Right cardiac atrium (tissue), 5 donors: ENCODE measurements at regions not wholly inside any gene's neighbourhood (a gene's known extent, or its start where the extent isn't known, plus 50 kb on each side); places are given as distances from the start of the nearest gene placed in this dataset.

Source experiments
- ATAC-seq, 2 donors: fragments of 200-7000 bp; cut with Tn5 transposase; one replicate each; pipeline versions ENCODE4 v1.8.0 to v1.9.1; 2020; ENCODE audit warnings: moderate library complexity in 2 of 2, mild to moderate bottlenecking in 1 of 2
- DNase-seq, 3 donors: peaks; one replicate each; pipeline ENCODE4 v3.0.0-alpha.2; 2020
- H3K27ac ChIP-seq: one replicate; pipeline ENCODE4 v1.5.1; 2013; ENCODE audit warnings: mild to moderate bottlenecking, low read length, control low read depth, moderate library complexity
- H3K27me3 ChIP-seq: one replicate; pipeline ENCODE4 v1.6.1; 2013; ENCODE audit not compliant: control insufficient read depth, insufficient read depth
- H3K4me1 ChIP-seq: one replicate; pipeline ENCODE4 v1.6.1; 2013; ENCODE audit warnings: low read length; ENCODE audit not compliant: control insufficient read depth, insufficient read depth
- H3K4me3 ChIP-seq: one replicate; pipeline ENCODE4 v1.5.1; 2013; ENCODE audit warnings: low read length, control low read depth
- H3K9me3 ChIP-seq: one replicate; pipeline ENCODE4 v1.6.1; 2013; ENCODE audit warnings: low read length; ENCODE audit not compliant: control insufficient read depth
- WGBS: extraction: QIAGEN DNeasy Blood & Tissue Kit; methylation state at CpG from one replicate; pipeline ENCODE4 v1.1.7; 2013; 5-methylcytosine and 5-hydroxymethylcytosine counted together
- intact Hi-C, 4 donors: fragments of 100-400 bp; cut with DNase I; formaldehyde crosslinking; loops; one replicate each; pipeline versions ENCODE4 v1.11.0 to v1.14.0; 2022 to 2023
- donor health status: healthy with polysubstance abuse.
- donor health status: DM: no; HTN: yes; CAD: no.
- donor health status: DM: no; HTN: no; CAD: no.
- donor health status: DM: no; HTN: yes; CAD: no; lungs with severe emphysema.
- donor health status: DM: yes; HTN: yes; CAD: no.

DNA sequence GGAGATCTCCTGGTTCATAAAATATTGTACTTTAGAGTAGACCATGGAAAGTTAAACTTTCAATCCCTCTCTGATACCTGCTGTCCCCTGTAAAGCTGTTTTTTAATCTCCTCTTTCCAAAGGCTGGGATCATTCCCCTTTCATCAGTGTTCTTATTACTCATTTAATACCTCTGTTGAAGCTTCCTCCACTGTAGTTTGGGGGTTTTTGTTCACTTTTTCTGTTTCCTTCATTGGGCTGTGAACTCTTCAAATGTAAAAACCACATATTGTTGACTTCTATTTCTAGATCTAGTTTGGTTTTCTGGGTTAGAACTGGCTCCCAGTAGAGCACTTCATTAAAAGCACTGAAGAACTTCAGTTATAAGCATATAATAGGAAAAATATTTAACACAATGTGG, 598.1 kb downstream of the RNF144A start:
- no peaks in the 10 kb centered on the region for H3K4me1 ChIP-seq
- H3K9me3 ChIP-seq = no peaks in the 10 kb centered on the region
- H3K4me3 ChIP-seq = no peak overlapping the region
- DNase-seq (no peak), ATAC-seq (no peak)
- intact Hi-C loops = no loop called here
- no peaks in the 10 kb centered on the region for H3K27me3 ChIP-seq
- no peak overlapping the region for H3K27ac ChIP-seq

DNA sequence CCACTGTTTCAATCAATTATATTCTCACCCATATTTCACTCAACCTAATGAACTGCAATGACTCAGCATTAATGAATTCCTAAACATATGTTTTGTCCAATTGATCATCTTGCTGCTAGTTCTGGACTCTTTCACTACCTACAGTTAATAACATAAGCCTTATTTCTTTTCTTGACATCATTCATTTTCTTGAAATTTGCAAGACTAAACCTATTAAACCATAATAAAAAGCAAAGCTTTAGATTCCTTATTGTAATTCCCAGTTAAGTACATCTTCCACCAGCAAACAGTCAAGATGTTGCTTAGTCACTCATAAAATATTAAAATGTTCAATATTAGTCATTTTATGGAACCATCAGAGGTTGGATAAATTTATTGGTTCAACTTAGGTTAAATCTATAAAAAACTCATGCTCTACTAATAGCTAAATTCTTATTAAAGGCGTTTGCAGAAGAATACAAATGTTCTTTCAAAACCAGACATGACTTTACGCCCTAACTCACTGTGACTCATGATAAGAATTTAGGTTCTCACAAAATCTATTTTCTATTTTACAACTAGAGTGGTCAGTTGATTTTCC, 599.4 kb downstream of the RNF144A start:
- WGBS = 65% methylated on average over 2 of the region's 2 CpGs
- intact Hi-C loops = no loop called here
- Histone ChIP-seq H3K9me3 (no peaks in the 10 kb centered on the region), H3K27ac (no peak overlapping the region), H3K27me3 (no peaks in the 10 kb centered on the region), H3K4me3 (no peak overlapping the region), H3K4me1 (no peaks in the 10 kb centered on the region)
- no peak for ATAC-seq
- no peak for DNase-seq

DNA sequence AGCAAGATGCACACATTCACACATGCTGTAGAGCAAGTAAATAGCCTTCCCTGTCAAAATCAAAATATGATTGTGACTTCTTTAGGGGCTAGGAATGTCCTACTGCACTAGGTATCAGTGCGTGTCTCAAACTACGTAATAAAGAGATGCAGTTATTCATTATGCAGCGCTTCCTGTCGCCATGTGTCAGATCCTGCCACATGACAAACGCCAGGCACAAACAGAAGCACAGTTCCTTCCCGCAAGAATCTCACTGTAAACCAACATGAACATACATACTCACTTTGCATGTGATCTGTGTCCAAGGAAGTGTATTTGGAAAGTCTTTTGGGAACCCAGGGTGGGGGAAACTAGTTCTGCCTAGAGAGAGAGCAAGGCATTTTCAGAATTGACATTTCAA, 599.9 kb downstream of the RNF144A start:
- Histone ChIP-seq H3K9me3 (no peaks in the 10 kb centered on the region), H3K27ac (no peak overlapping the region), H3K27me3 (no peaks in the 10 kb centered on the region), H3K4me1 (no peaks in the 10 kb centered on the region), H3K4me3 (no peak overlapping the region)
- ATAC-seq (no peak), DNase-seq (no peak)
- intact Hi-C loops = no loop called here
- WGBS = 31% methylated on average over 6 of the region's 6 CpGs

DNA sequence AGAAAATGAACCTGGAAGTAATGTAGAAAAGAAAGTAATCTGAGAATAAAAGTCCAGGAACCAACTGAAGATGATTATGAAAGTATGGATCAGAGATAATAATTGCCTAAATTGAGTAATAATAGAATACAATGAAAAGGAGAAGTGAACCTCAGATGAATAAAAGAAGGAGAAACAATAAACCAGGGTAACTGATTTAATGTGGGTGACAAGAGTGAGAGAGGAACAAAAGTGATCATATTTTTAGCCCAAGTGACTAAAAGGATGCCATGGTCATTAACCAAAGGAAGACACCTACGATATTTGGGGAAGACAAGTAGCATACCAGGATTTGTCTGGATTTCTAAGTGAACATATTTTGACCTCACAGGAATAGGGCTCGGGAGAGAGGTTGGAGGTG, 600.6 kb downstream of the RNF144A start:
- H3K27me3 ChIP-seq = no peaks in the 10 kb centered on the region
- intact Hi-C loops = no loop called here
- no peaks in the 10 kb centered on the region for H3K9me3 ChIP-seq
- WGBS = 79% methylated on average over 2 of the region's 2 CpGs
- no peak for DNase-seq
- H3K4me3 ChIP-seq = no peak overlapping the region
- H3K4me1 ChIP-seq = no peaks in the 10 kb centered on the region
- H3K27ac ChIP-seq = no peak overlapping the region
- ATAC-seq = no peak

DNA sequence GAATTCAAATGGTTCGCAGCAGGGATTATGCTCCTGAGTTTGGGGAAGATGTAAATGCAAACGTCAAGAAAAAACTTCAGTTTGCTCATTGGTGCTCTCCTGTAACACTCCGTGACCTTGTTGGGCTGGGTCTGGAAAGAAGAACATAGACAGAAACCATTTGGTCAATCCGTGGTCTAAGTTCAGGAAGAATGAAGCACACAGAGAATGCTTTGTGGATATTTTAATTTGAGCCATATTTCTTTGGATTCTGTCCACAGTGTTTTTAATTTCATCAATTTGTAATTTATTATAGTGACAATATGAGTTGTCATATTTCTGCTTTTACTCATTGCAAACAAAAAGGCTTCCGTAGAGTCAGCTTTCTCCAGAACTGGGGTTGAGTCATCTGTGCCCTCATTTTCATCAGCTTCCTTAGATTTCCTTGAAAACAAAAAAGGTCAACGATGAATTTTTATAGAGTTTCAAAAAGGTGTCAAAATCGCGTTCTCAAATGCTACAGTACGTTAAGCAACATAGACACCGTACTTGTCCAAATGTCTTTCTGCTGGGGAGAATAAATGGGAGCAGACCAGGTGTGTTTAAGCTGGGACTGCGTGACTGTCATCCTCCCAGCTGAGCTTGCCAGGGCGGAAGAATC, 606.4 kb downstream of the RNF144A start:
- Histone ChIP-seq H3K9me3 (no peaks in the 10 kb centered on the region), H3K27me3 (no peaks in the 10 kb centered on the region), H3K4me1 (no peaks in the 10 kb centered on the region), H3K4me3 (no peak overlapping the region), H3K27ac (no peak overlapping the region)
- ATAC-seq = no peak
- 80% methylated on average over 12 of the region's 12 CpGs for WGBS
- intact Hi-C loops = no loop called here
- DNase-seq = no peak

DNA sequence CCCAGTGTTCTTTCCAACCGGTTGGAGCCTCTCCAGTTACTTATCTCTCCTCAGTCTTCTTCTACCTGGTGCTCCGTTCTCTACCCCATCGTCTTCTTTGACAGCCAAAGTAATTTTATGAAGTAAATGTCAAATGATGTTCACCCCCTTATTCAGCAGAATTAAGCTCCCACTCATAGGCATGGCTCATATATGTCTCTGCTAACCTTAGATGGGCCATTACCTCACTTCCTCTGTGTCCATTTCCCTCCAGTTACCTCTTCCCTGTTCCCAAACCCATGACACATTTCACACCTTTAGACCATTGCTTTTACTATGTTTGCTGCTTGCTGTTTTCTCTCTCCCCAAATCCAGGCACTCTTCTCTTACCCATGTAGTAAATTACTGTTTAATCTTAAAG, 607.0 kb downstream of the RNF144A start:
- Histone ChIP-seq H3K4me1 (no peaks in the 10 kb centered on the region), H3K27ac (no peak overlapping the region), H3K27me3 (no peaks in the 10 kb centered on the region), H3K9me3 (peaks cover 2% of the 10 kb centered on the region), H3K4me3 (no peak overlapping the region)
- WGBS = 85% methylated on average over 3 of the region's 3 CpGs
- DNase-seq (no peak), ATAC-seq (no peak)
- intact Hi-C loops = no loop called here

DNA sequence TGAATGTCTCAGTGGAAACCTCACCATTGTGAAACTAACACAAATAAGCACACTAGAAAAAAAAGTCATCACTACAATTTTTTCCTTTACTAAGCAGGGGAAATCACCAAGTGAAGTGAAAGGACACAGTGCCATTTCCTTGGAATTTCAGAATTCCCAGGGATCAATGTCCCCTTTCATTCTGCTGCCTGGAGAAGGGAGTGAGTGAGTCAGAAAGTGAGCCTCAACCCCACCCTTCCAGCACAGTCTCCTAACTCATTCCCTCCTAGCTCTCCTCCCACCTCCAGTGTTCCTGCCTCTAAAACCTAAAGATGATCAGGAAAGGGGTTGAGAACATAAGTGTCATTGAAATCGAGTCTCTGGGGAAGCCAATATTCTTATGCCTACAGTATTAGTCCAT, 608.5 kb downstream of the RNF144A start:
- Histone ChIP-seq H3K4me3 (no peak overlapping the region), H3K27me3 (no peaks in the 10 kb centered on the region), H3K27ac (no peak overlapping the region), H3K9me3 (peaks cover 4% of the 10 kb centered on the region), H3K4me1 (no peaks in the 10 kb centered on the region)
- intact Hi-C loops = no loop called here
- ATAC-seq (no peak), DNase-seq (no peak)
- 83% methylated on average over 1 of the region's 1 CpG for WGBS

DNA sequence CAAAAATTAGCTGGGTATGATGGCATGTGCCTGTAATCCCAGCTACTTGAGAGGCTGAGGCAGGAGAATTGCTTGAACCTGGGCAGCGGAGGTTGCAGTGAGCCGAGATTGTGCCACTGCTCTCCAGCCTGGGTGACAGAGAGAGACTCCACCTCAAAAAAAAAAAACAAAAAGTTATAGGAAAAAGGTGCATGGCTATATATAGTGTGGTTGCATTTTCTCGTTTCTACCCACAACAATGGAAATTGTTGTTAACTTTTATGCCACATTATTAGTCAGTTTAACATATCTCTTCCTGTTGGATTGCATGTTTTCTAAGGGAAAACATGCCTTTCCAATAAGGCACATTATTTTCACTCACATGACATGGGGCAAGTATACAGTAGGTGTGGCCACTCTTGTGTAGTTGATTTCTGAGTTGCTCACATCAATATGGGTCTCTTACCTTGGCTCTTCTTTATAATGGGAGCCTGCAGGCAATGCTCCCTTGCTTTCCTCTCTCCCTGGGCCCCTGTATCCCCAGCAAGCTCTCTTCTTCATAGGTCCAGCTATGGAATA, 610.0 kb downstream of the RNF144A start:
- 87% methylated on average over 3 of the region's 3 CpGs for WGBS
- peaks cover 4% of the 10 kb centered on the region for H3K9me3 ChIP-seq
- ATAC-seq (no peak), DNase-seq (no peak)
- H3K4me3 ChIP-seq = no peak overlapping the region
- intact Hi-C loops = no loop called here
- no peaks in the 10 kb centered on the region for H3K27me3 ChIP-seq
- H3K27ac ChIP-seq = no peak overlapping the region
- H3K4me1 ChIP-seq = no peaks in the 10 kb centered on the region

DNA sequence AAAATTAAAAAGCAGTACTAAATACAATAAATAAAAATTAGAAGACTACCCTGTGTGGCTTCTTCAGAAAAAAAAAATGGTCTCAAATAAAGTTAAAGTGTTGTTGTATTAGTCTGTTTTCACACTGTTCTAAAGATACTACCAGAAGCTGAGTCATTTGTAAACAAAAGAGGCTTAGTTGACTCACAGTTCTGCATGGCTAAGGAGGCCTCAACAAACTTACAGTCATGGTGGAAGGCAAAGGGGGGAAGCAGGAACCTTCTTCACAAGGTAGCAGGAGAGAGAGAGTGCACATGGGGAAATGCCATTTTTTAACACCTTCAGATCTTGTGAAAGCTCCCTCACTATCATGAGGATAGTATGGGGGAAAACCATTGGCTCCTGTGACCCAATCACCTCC, 612.8 kb downstream of the RNF144A start:
- no peaks in the 10 kb centered on the region for H3K4me1 ChIP-seq
- H3K27ac ChIP-seq = no peak overlapping the region
- ATAC-seq = no peak
- no peak for DNase-seq
- peaks cover 4% of the 10 kb centered on the region for H3K9me3 ChIP-seq
- H3K4me3 ChIP-seq = no peak overlapping the region
- intact Hi-C loops = no loop called here
- no peaks in the 10 kb centered on the region for H3K27me3 ChIP-seq

DNA sequence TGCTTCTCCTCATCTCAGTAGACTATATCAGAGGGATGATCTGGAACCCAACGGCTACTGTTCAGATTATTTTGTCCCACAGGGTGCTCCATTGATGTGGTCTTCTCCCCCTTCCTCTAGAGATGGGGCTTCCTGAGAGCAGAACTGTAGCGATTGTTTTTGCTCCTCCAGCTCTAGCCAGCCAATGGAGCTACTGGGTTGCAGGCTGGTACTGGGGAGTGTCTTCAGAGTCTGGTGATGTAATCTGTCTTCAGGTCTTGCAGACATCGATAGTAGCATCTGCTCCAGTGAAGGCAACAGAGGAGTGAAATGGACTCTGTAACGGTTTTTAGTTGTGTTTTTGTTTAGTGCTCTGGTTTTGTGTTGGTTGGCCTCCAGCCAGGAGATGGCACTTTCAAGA, 621.9 kb downstream of the RNF144A start:
- no peak overlapping the region for H3K4me3 ChIP-seq
- H3K27ac ChIP-seq = no peak overlapping the region
- no peaks in the 10 kb centered on the region for H3K9me3 ChIP-seq
- intact Hi-C loops = no loop called here
- WGBS = 84% methylated on average over 4 of the region's 4 CpGs
- DNase-seq = no peak
- H3K4me1 ChIP-seq = no peaks in the 10 kb centered on the region
- no peaks in the 10 kb centered on the region for H3K27me3 ChIP-seq
- ATAC-seq = no peak

DNA sequence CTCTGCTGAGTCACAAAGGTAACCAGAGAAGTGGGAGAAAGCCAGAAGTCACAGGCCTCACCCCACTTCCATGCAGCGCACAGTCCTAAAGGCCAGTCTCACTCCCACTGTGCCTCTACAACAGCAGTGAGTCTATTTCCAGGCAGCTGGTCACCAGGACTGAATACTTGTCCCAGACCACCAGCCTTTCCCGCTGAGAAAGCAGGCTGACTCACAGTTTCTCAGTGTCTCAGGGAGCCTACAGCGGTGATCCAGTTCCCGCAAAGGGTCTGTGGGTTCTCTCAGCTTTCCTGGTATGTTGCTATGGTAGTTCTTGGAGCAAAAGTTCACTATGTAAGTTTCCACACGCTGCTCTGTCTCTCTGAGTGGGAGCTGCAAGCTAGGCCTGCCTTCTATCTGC, 622.5 kb downstream of the RNF144A start:
- ATAC-seq (no peak), DNase-seq (no peak)
- Histone ChIP-seq H3K27me3 (no peaks in the 10 kb centered on the region), H3K27ac (no peak overlapping the region), H3K4me3 (no peak overlapping the region), H3K4me1 (no peaks in the 10 kb centered on the region), H3K9me3 (no peaks in the 10 kb centered on the region)
- intact Hi-C loops = no loop called here
- 94% methylated on average over 5 of the region's 5 CpGs for WGBS
